Esophagus muscularis mucosa (tissue), 3 donors: ENCODE measurements at regions not wholly inside any gene's neighbourhood (a gene's known extent, or its start where the extent isn't known, plus 50 kb on each side); places are given as distances from the start of the nearest gene placed in this dataset.

Source experiments
- CTCF ChIP-seq, 3 experiments: fragments of 200-600 bp in 2 of 3; fragments of 450-650 bp in 1 of 3; sonication (generic) in 2 of 3; IDR thresholded peaks; one replicate each; pipeline ENCODE4 v1.5.1; 2017 to 2019; ENCODE audit warnings: antibody characterized with exemption in 3 of 3, mild to moderate bottlenecking in 2 of 3, moderate library complexity in 1 of 3
- POLR2A ChIP-seq: fragments of 450-650 bp; IDR thresholded peaks from one replicate; pipeline ENCODE4 v1.6.1; 2017; ENCODE audit warnings: antibody characterized with exemption, moderate library complexity, mild to moderate bottlenecking, low read depth

GRCh38 chr21:38929142-38929541 lies 123.4 kb downstream of the ETS2 start:
- no peak for TF ChIP-seq POLR2A
- no peak for TF ChIP-seq CTCF (IDR thresholded peaks at IDR 0.05)
